Stomach (tissue), 4 donors: ENCODE measurements at regions not wholly inside any gene's neighbourhood (a gene's known extent, or its start where the extent isn't known, plus 50 kb on each side); places are given as distances from the start of the nearest gene placed in this dataset.

Experiments used
- EP300 ChIP-seq: sonication (generic); formaldehyde crosslinking; IDR thresholded peaks from one replicate; pipeline ENCODE4 v1.6.1; 2017; ENCODE audit warnings: antibody characterized with exemption
- POLR2A ChIP-seq, 4 donors: fragments of 450-650 bp; IDR thresholded peaks; one replicate each; pipeline ENCODE4 v1.6.1; 2016; ENCODE audit warnings: antibody characterized with exemption in 4 of 4, control low read depth in 2 of 4, mild to moderate bottlenecking in 1 of 4, moderate library complexity in 1 of 4
- POLR2AphosphoS5 ChIP-seq, 3 donors: sonication (generic); formaldehyde crosslinking; IDR thresholded peaks; one replicate each; pipeline ENCODE4 v1.6.1; 2016; ENCODE audit warnings: antibody characterized with exemption in 3 of 3

DNA sequence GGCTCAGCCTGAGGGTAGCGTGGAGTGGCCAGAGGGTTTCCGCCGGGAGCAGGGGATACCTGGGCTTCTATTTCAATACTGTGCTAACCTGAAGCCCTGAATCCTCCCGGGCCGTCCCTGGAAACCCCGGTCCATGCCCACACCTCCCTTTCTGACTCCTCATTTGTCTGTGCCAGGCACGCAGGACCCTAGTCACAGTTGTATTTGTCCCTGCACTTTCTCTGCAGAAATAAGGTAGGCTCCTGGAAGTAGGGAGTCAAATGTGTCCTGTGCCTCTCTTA, 418.8 kb upstream of the HS6ST1 start:
- TF ChIP-seq POLR2AphosphoS5 (IDR thresholded peaks at IDR 0.05) (no peak), POLR2A (IDR thresholded peaks at IDR 0.05) (no peak), EP300 (no peak)
